ENCODE measurements at regions not wholly inside any gene's neighbourhood (a gene's known extent, or its start where the extent isn't known, plus 50 kb on each side); places are given as distances from the start of the nearest gene placed in this dataset.

- no peak for TF ChIP-seq CTCF (IDR thresholded peaks at IDR 0.05)
- TF ChIP-seq POLR2AphosphoS5 (IDR thresholded peaks at IDR 0.05; ENCODE audit: low read depth, low read length): no peak
- TF ChIP-seq, protein P1, sequence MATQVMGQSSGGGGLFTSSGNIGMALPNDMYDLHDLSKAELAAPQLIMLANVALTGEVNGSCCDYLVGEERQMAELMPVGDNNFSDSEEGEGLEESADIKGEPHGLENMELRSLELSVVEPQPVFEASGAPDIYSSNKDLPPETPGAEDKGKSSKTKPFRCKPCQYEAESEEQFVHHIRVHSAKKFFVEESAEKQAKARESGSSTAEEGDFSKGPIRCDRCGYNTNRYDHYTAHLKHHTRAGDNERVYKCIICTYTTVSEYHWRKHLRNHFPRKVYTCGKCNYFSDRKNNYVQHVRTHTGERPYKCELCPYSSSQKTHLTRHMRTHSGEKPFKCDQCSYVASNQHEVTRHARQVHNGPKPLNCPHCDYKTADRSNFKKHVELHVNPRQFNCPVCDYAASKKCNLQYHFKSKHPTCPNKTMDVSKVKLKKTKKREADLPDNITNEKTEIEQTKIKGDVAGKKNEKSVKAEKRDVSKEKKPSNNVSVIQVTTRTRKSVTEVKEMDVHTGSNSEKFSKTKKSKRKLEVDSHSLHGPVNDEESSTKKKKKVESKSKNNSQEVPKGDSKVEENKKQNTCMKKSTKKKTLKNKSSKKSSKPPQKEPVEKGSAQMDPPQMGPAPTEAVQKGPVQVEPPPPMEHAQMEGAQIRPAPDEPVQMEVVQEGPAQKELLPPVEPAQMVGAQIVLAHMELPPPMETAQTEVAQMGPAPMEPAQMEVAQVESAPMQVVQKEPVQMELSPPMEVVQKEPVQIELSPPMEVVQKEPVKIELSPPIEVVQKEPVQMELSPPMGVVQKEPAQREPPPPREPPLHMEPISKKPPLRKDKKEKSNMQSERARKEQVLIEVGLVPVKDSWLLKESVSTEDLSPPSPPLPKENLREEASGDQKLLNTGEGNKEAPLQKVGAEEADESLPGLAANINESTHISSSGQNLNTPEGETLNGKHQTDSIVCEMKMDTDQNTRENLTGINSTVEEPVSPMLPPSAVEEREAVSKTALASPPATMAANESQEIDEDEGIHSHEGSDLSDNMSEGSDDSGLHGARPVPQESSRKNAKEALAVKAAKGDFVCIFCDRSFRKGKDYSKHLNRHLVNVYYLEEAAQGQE (IDR thresholded peaks at IDR 0.05; ENCODE audit: insufficient read depth in 1 of 2, low read depth in 2 of 2, low read length in 1 of 2): no peak
Measured at GRCh38 chr2:172307800-172308199, 119.6 kb upstream of the ITGA6 start.

All from Panc1 (cell line).